H1 (cell line): ENCODE measurements at regions not wholly inside any gene's neighbourhood (a gene's known extent, or its start where the extent isn't known, plus 50 kb on each side); places are given as distances from the start of the nearest gene placed in this dataset.
"Not testable (repeated sequence)": the region's sequence is repeated elsewhere in the genome, so short reads cannot be mapped to it uniquely, and the experiment has no call there.

Experiments
- POLR2A ChIP-seq, 2 experiments: IDR thresholded peaks; 1 replicate in 1 of 2; 2 replicates in 1 of 2; pipeline ENCODE4 v1.6.1; 2011; ENCODE audit warnings: low read depth in 2 of 2, low read length in 2 of 2, mild to moderate bottlenecking in 2 of 2; ENCODE audit errors: control extremely low read depth in 1 of 2
- SUZ12 ChIP-seq: fragments of 200-600 bp; sonication (generic); IDR thresholded peaks from 2 replicates; pipeline ENCODE4 v1.6.1; 2012; ENCODE audit warnings: mild to moderate bottlenecking, inconsistent platforms, low read length, moderate library complexity, mixed read lengths
- TF ChIP-seq, protein P1 (sequence below): IDR thresholded peaks from 2 replicates; pipeline ENCODE4 v1.6.1; 2011; ENCODE audit warnings: low read length, improper control_type of control experiment
- TF ChIP-seq, protein P2 (sequence below), 3 experiments: IDR thresholded peaks; 1 replicate in 2 of 3; 2 replicates in 1 of 3; pipeline versions ENCODE4 v1.5.1 to v1.6.1; 2011; ENCODE audit warnings: low read length in 3 of 3, mild to moderate bottlenecking in 3 of 3, inconsistent platforms in 2 of 3, low read depth in 1 of 3, moderate library complexity in 1 of 3; ENCODE audit not compliant: insufficient read depth in 1 of 3; ENCODE audit errors: control extremely low read depth in 1 of 3

DNA sequence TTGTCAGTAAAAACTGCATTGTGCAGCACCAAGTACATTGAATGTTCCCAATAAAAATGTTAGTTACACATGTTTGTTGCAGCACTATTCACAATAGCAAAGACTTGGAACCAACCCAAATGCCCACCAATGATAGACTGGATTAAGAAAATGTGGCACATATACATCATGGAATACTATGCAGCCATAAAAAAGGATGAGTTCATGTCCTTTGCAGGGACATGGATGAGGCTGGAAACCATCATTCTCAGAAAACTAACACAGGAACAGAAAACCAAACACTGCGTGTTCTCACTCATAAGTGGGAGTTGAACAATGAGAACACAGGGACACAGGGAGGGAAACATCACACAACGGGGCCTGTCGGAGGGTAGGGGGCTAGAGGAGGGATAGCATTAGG lies 401.3 kb upstream of the NR5A2 start:
- TF ChIP-seq, protein P1, sequence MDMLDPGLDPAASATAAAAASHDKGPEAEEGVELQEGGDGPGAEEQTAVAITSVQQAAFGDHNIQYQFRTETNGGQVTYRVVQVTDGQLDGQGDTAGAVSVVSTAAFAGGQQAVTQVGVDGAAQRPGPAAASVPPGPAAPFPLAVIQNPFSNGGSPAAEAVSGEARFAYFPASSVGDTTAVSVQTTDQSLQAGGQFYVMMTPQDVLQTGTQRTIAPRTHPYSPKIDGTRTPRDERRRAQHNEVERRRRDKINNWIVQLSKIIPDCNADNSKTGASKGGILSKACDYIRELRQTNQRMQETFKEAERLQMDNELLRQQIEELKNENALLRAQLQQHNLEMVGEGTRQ: not testable (repeated sequence)
- TF ChIP-seq, protein P2, sequence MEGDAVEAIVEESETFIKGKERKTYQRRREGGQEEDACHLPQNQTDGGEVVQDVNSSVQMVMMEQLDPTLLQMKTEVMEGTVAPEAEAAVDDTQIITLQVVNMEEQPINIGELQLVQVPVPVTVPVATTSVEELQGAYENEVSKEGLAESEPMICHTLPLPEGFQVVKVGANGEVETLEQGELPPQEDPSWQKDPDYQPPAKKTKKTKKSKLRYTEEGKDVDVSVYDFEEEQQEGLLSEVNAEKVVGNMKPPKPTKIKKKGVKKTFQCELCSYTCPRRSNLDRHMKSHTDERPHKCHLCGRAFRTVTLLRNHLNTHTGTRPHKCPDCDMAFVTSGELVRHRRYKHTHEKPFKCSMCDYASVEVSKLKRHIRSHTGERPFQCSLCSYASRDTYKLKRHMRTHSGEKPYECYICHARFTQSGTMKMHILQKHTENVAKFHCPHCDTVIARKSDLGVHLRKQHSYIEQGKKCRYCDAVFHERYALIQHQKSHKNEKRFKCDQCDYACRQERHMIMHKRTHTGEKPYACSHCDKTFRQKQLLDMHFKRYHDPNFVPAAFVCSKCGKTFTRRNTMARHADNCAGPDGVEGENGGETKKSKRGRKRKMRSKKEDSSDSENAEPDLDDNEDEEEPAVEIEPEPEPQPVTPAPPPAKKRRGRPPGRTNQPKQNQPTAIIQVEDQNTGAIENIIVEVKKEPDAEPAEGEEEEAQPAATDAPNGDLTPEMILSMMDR (IDR thresholded peaks at IDR 0.05; ENCODE audit: control extremely low read depth in 1 of 3, insufficient read depth in 1 of 3, low read depth in 1 of 3, low read length in 3 of 3): not testable (repeated sequence)
- not testable (repeated sequence) for TF ChIP-seq POLR2A (IDR thresholded peaks at IDR 0.05; ENCODE audit: control extremely low read depth in 1 of 2, low read depth in 2 of 2, low read length in 2 of 2); SUZ12
